ENCODE measurements at regions not wholly inside any gene's neighbourhood (a gene's known extent, or its start where the extent isn't known, plus 50 kb on each side); places are given as distances from the start of the nearest gene placed in this dataset.

- H3K27me3 ChIP-seq (ENCODE audit: insufficient read depth, low read depth, low read length): no peaks in the 10 kb centered on the region
- H3K79me2 ChIP-seq (replicated peaks; ENCODE audit: insufficient read depth, low read length): no peaks in the 10 kb centered on the region
- no peak overlapping the region for H2AFZ ChIP-seq (ENCODE audit: low read depth, low read length)
- H3K4me3 ChIP-seq (ENCODE audit: low read length): no peak overlapping the region
- H4K20me1 ChIP-seq (ENCODE audit: insufficient read depth): no peaks in the 10 kb centered on the region
- no peak for TF ChIP-seq EP300 (conservative IDR thresholded peaks at IDR 0.05; ENCODE audit: poor library complexity, severe bottlenecking)
- no peak for TF ChIP-seq EZH2 (IDR thresholded peaks at IDR 0.05; ENCODE audit: borderline replicate concordance, insufficient read depth, low read length, poor library complexity, severe bottlenecking)
- no peak for TF ChIP-seq CTCF (IDR thresholded peaks at IDR 0.05; ENCODE audit: poor library complexity, severe bottlenecking)
- no peak for TF ChIP-seq POLR2AphosphoS5 (IDR thresholded peaks at IDR 0.05)
- TF ChIP-seq TAF1 (IDR thresholded peaks at IDR 0.05; ENCODE audit: low read depth): no peak
- TF ChIP-seq REST (IDR thresholded peaks at IDR 0.05; ENCODE audit: borderline replicate concordance): no peak
- TF ChIP-seq MXI1 (conservative IDR thresholded peaks at IDR 0.05; ENCODE audit: poor library complexity, severe bottlenecking): no peak
- no peak for TF ChIP-seq SMC3 (conservative IDR thresholded peaks at IDR 0.05; ENCODE audit: poor library complexity)
- TF ChIP-seq RAD21 (conservative IDR thresholded peaks at IDR 0.05): no peak
- H3K9me2 ChIP-seq (ENCODE audit: insufficient read depth, low read length): no peaks in the 10 kb centered on the region
- no peaks in the 10 kb centered on the region for H3K9me3 ChIP-seq (ENCODE audit: low read length)
- H3K36me3 ChIP-seq (ENCODE audit: insufficient read depth, low read length): no peaks in the 10 kb centered on the region
- H3F3A ChIP-seq (ENCODE audit: insufficient read depth, low read length, poor library complexity, severe bottlenecking): no peaks in the 10 kb centered on the region
- no peak overlapping the region for H3K9ac ChIP-seq (ENCODE audit: low read length)
- no peak overlapping the region for H3K27ac ChIP-seq (ENCODE audit: low read length)
- H3K4me2 ChIP-seq (ENCODE audit: low read length): no peak overlapping the region
These were observed 758.4 kb downstream of the FLRT2 start for GRCh38 chr14:86288336-86288735.

- Histone ChIP-seq H3F3A (ENCODE audit: insufficient read depth, low read length, poor library complexity, severe bottlenecking) (no peaks in the 10 kb centered on the region), H3K4me2 (ENCODE audit: low read length) (no peak overlapping the region), H3K79me2 (replicated peaks; ENCODE audit: insufficient read depth, low read length) (no peaks in the 10 kb centered on the region), H3K9ac (ENCODE audit: low read length) (no peak overlapping the region), H3K27me3 (ENCODE audit: insufficient read depth, low read depth, low read length) (no peaks in the 10 kb centered on the region), H4K20me1 (ENCODE audit: insufficient read depth) (no peaks in the 10 kb centered on the region), H3K9me3 (ENCODE audit: low read length) (no peaks in the 10 kb centered on the region), H3K36me3 (ENCODE audit: insufficient read depth, low read length) (no peaks in the 10 kb centered on the region), H3K4me3 (ENCODE audit: low read length) (no peak overlapping the region), H3K27ac (ENCODE audit: low read length) (no peak overlapping the region), H3K9me2 (ENCODE audit: insufficient read depth, low read length) (no peaks in the 10 kb centered on the region), H2AFZ (ENCODE audit: low read depth, low read length) (no peak overlapping the region)
- TF ChIP-seq EZH2 (IDR thresholded peaks at IDR 0.05; ENCODE audit: borderline replicate concordance, insufficient read depth, low read length, poor library complexity, severe bottlenecking): no peak
- TF ChIP-seq CTCF (IDR thresholded peaks at IDR 0.05; ENCODE audit: poor library complexity, severe bottlenecking): no peak
- TF ChIP-seq MXI1 (conservative IDR thresholded peaks at IDR 0.05; ENCODE audit: poor library complexity, severe bottlenecking): no peak
- no peak for TF ChIP-seq POLR2AphosphoS5 (IDR thresholded peaks at IDR 0.05)
- no peak for TF ChIP-seq SMC3 (conservative IDR thresholded peaks at IDR 0.05; ENCODE audit: poor library complexity)
- no peak for TF ChIP-seq RAD21 (conservative IDR thresholded peaks at IDR 0.05)
- no peak for TF ChIP-seq TAF1 (IDR thresholded peaks at IDR 0.05; ENCODE audit: low read depth)
- TF ChIP-seq REST (IDR thresholded peaks at IDR 0.05; ENCODE audit: borderline replicate concordance): no peak
- no peak for TF ChIP-seq EP300 (conservative IDR thresholded peaks at IDR 0.05; ENCODE audit: poor library complexity, severe bottlenecking)
These were observed 749.5 kb downstream of the FLRT2 start for GRCh38 chr14:86279405-86279804.
